ENCODE measurements at regions not wholly inside any gene's neighbourhood (a gene's known extent, or its start where the extent isn't known, plus 50 kb on each side); places are given as distances from the start of the nearest gene placed in this dataset.

DNA sequence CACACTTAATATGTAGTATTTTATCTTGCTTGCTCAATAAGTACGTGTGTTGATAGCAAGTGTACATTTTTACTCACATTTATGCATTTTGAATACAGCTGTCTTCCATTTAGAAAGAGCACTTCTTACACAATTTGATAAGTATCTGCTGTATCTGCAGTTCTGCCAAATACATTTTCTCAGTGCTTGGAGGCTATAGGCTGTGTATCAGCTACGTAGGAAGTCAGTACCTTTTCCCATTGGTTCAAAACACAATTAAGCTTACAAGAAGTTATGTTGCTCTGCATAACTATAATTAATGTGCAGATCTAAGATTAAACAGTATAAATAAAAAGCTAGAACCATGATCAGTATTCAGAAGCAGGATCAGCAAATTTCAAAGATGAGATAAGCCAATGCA, 503.6 kb upstream of the SMIM21 start:
- Mint-ChIP-seq H3K27ac (ENCODE audit: unreplicated experiment) (no peak overlapping the region), H3K4me3 (ENCODE audit: unreplicated experiment) (no peak overlapping the region), H3K9me3 (ENCODE audit: unreplicated experiment) (no peaks in the 10 kb centered on the region), H3K4me1 (ENCODE audit: unreplicated experiment) (no peaks in the 10 kb centered on the region), H3K36me3 (ENCODE audit: low read depth, unreplicated experiment) (no peaks in the 10 kb centered on the region), H3K27me3 (ENCODE audit: unreplicated experiment) (no peaks in the 10 kb centered on the region)
- TF ChIP-seq, protein P1, sequence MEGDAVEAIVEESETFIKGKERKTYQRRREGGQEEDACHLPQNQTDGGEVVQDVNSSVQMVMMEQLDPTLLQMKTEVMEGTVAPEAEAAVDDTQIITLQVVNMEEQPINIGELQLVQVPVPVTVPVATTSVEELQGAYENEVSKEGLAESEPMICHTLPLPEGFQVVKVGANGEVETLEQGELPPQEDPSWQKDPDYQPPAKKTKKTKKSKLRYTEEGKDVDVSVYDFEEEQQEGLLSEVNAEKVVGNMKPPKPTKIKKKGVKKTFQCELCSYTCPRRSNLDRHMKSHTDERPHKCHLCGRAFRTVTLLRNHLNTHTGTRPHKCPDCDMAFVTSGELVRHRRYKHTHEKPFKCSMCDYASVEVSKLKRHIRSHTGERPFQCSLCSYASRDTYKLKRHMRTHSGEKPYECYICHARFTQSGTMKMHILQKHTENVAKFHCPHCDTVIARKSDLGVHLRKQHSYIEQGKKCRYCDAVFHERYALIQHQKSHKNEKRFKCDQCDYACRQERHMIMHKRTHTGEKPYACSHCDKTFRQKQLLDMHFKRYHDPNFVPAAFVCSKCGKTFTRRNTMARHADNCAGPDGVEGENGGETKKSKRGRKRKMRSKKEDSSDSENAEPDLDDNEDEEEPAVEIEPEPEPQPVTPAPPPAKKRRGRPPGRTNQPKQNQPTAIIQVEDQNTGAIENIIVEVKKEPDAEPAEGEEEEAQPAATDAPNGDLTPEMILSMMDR (IDR thresholded peaks at IDR 0.05; ENCODE audit: unreplicated experiment) = no peak
- DNase-seq (ENCODE audit: low spot score) = no peak

GRCh38 chr18:75928706-75929105, 501.2 kb upstream of the SMIM21 start:
- DNase-seq (ENCODE audit: low spot score) = no peak
- H3K27me3 Mint-ChIP-seq (ENCODE audit: unreplicated experiment) = no peaks in the 10 kb centered on the region
- no peaks in the 10 kb centered on the region for H3K4me1 Mint-ChIP-seq (ENCODE audit: unreplicated experiment)
- H3K9me3 Mint-ChIP-seq (ENCODE audit: unreplicated experiment) = no peaks in the 10 kb centered on the region
- H3K4me3 Mint-ChIP-seq (ENCODE audit: unreplicated experiment) = no peak overlapping the region
- H3K36me3 Mint-ChIP-seq (ENCODE audit: low read depth, unreplicated experiment) = no peaks in the 10 kb centered on the region
- TF ChIP-seq, protein P1 (IDR thresholded peaks at IDR 0.05; ENCODE audit: unreplicated experiment) = no peak
- H3K27ac Mint-ChIP-seq (ENCODE audit: unreplicated experiment) = no peak overlapping the region

- no peak for DNase-seq (ENCODE audit: low spot score)
- Mint-ChIP-seq H3K36me3 (ENCODE audit: low read depth, unreplicated experiment) (no peaks in the 10 kb centered on the region), H3K4me3 (ENCODE audit: unreplicated experiment) (no peak overlapping the region), H3K9me3 (ENCODE audit: unreplicated experiment) (no peaks in the 10 kb centered on the region), H3K4me1 (ENCODE audit: unreplicated experiment) (no peaks in the 10 kb centered on the region), H3K27me3 (ENCODE audit: unreplicated experiment) (no peaks in the 10 kb centered on the region), H3K27ac (ENCODE audit: unreplicated experiment) (no peak overlapping the region)
- TF ChIP-seq, protein P1 (IDR thresholded peaks at IDR 0.05; ENCODE audit: unreplicated experiment) = no peak
Observed at GRCh38 chr18:75927791-75928190, 500.3 kb upstream of the SMIM21 start.

GRCh38 chr18:75926811-75927210, 499.3 kb upstream of the SMIM21 start:
- no peak for DNase-seq (ENCODE audit: low spot score)
- H3K27me3 Mint-ChIP-seq (ENCODE audit: unreplicated experiment) = no peaks in the 10 kb centered on the region
- no peaks in the 10 kb centered on the region for H3K9me3 Mint-ChIP-seq (ENCODE audit: unreplicated experiment)

GRCh38 chr18:75923169-75923568, 495.7 kb upstream of the SMIM21 start:
- no peaks in the 10 kb centered on the region for H3K36me3 Mint-ChIP-seq (ENCODE audit: low read depth, unreplicated experiment)
- H3K27ac Mint-ChIP-seq (ENCODE audit: unreplicated experiment) = no peak overlapping the region
- no peak overlapping the region for H3K4me3 Mint-ChIP-seq (ENCODE audit: unreplicated experiment)
- no peaks in the 10 kb centered on the region for H3K27me3 Mint-ChIP-seq (ENCODE audit: unreplicated experiment)
- TF ChIP-seq, protein P1 (IDR thresholded peaks at IDR 0.05; ENCODE audit: unreplicated experiment) = no peak
- DNase-seq (ENCODE audit: low spot score) = no peak
- no peaks in the 10 kb centered on the region for H3K4me1 Mint-ChIP-seq (ENCODE audit: unreplicated experiment)
- no peaks in the 10 kb centered on the region for H3K9me3 Mint-ChIP-seq (ENCODE audit: unreplicated experiment)

More at GRCh38 chr18:75926811-75927210, 499.3 kb upstream of the SMIM21 start:
- H3K36me3 Mint-ChIP-seq (ENCODE audit: low read depth, unreplicated experiment) = no peaks in the 10 kb centered on the region
- H3K4me1 Mint-ChIP-seq (ENCODE audit: unreplicated experiment) = no peaks in the 10 kb centered on the region
- TF ChIP-seq, protein P1 (IDR thresholded peaks at IDR 0.05; ENCODE audit: unreplicated experiment) = no peak
- no peak overlapping the region for H3K4me3 Mint-ChIP-seq (ENCODE audit: unreplicated experiment)
- H3K27ac Mint-ChIP-seq (ENCODE audit: unreplicated experiment) = no peak overlapping the region

Measured in endothelial cell (in vitro differentiated cells).